Esophagus squamous epithelium (tissue), 4 donors: ENCODE measurements at regions not wholly inside any gene's neighbourhood (a gene's known extent, or its start where the extent isn't known, plus 50 kb on each side); places are given as distances from the start of the nearest gene placed in this dataset.

Source experiments
- CTCF ChIP-seq, 6 experiments: fragments of 450-650 bp in 4 of 6; fragments of 200-600 bp in 2 of 6; sonication (generic) in 2 of 6; IDR thresholded peaks; one replicate each; pipeline ENCODE4 v1.5.1; 2016 to 2019; ENCODE audit warnings: antibody characterized with exemption in 6 of 6, mild to moderate bottlenecking in 4 of 6, moderate library complexity in 4 of 6
- POLR2A ChIP-seq, 4 donors: fragments of 450-650 bp; IDR thresholded peaks; one replicate each; pipeline ENCODE4 v1.6.1; 2017; ENCODE audit warnings: antibody characterized with exemption in 4 of 4, mild to moderate bottlenecking in 4 of 4, moderate library complexity in 3 of 4

- TF ChIP-seq POLR2A (IDR thresholded peaks at IDR 0.05), result no peak
- no peak for TF ChIP-seq CTCF (IDR thresholded peaks at IDR 0.05)
Observed at GRCh38 chr5:82942083-82942881, 134.9 kb downstream of the TMEM167A start.
